IMR-90 (cell line): ENCODE measurements at regions not wholly inside any gene's neighbourhood (a gene's known extent, or its start where the extent isn't known, plus 50 kb on each side); places are given as distances from the start of the nearest gene placed in this dataset.

Experiments
- ATAC-seq: fragments of 200-7000 bp; cut with Tn5 transposase; 2 replicates; pipeline ENCODE4 v1.9.1; 2020; ENCODE audit warnings: low read depth, mild to moderate bottlenecking, moderate library complexity
- BruUV-seq: library from RNA; stranded (reverse); fragments of 400-500 nt; replicated peaks from 2 replicates; lab custom pipeline; 2021; lab: Mats Ljungman, UMichigan
- CTCF ChIA-PET: fragments of 300-600 bp; formaldehyde crosslinking; extraction: SDS; loops from one replicate; lab custom pipeline; 2021; ENCODE audit warnings: antibody characterized with exemption; lab: Yijun Ruan, JAX
- POLR2A ChIA-PET: fragments of 300-600 bp; sonication (Branson Sonifier 250); formaldehyde crosslinking; loops from one replicate; lab custom pipeline; 2022; ENCODE audit warnings: antibody characterized with exemption; ENCODE audit not compliant: unreplicated experiment; lab: Charles Lee
- DNase-seq: peaks from one replicate; pipeline ENCODE4 v3.0.0; 2013
- H2AFZ ChIP-seq: replicated peaks from 2 replicates; pipeline ENCODE3; 2013; ENCODE audit warnings: low read length, mild to moderate bottlenecking; ENCODE audit not compliant: poor library complexity
- H2AK5ac ChIP-seq: 2 replicates; pipeline ENCODE4 v1.6.1; 2013; ENCODE audit warnings: low read depth, low read length, inconsistent platforms
- H2AK9ac ChIP-seq: replicated peaks from 2 replicates; pipeline ENCODE3; 2013; ENCODE audit warnings: mild to moderate bottlenecking, low read depth, low read length, moderate library complexity; ENCODE audit not compliant: poor library complexity
- H2BK120ac ChIP-seq: 2 replicates; pipeline ENCODE4 v1.6.1; 2013; ENCODE audit warnings: low read depth, low read length, inconsistent platforms
- H2BK15ac ChIP-seq: 3 replicates; pipeline ENCODE4 v1.6.1; 2013; ENCODE audit warnings: low read depth, low read length, inconsistent platforms
- H2BK20ac ChIP-seq: 2 replicates; pipeline ENCODE4 v1.6.1; 2013; ENCODE audit warnings: low read depth, mild to moderate bottlenecking, inconsistent platforms, low read length, moderate library complexity
- H2BK5ac ChIP-seq: 2 replicates; pipeline ENCODE4 v1.6.1; 2013; ENCODE audit warnings: mild to moderate bottlenecking, low read depth, low read length, inconsistent platforms; ENCODE audit not compliant: poor library complexity, severe bottlenecking
- H3K14ac ChIP-seq: replicated peaks from 2 replicates; pipeline ENCODE4 v1.6.1; 2013; ENCODE audit warnings: low read depth, low read length, inconsistent platforms
- H3K18ac ChIP-seq: 2 replicates; pipeline ENCODE4 v1.6.1; 2013; ENCODE audit warnings: low read depth, low read length, control low read depth
- H3K23ac ChIP-seq: 2 replicates; pipeline ENCODE4 v1.6.1; 2013; ENCODE audit warnings: low read depth, low read length, inconsistent platforms
- H3K27ac ChIP-seq: 2 replicates; pipeline ENCODE4 v1.5.1; 2013; ENCODE audit warnings: mild to moderate bottlenecking, control low read depth, low read length; ENCODE audit not compliant: insufficient read depth
- H3K27me3 ChIP-seq: 2 replicates; pipeline ENCODE4 v1.6.1; 2013; ENCODE audit warnings: low read length; ENCODE audit not compliant: control insufficient read depth, insufficient read depth
- H3K36me3 ChIP-seq: 2 replicates; pipeline ENCODE4 v1.6.1; 2013; ENCODE audit warnings: low read length, mixed read lengths; ENCODE audit not compliant: control insufficient read depth, insufficient read depth
- H3K4ac ChIP-seq: 2 replicates; pipeline ENCODE4 v1.6.1; 2013; ENCODE audit warnings: low read depth, low read length, inconsistent platforms
- H3K4me1 ChIP-seq: 2 replicates; pipeline ENCODE4 v1.6.1; 2013; ENCODE audit warnings: low read length, mixed read lengths; ENCODE audit not compliant: control insufficient read depth, insufficient read depth
- H3K4me2 ChIP-seq: 2 replicates; pipeline ENCODE4 v1.6.1; 2013; ENCODE audit warnings: low read depth, mild to moderate bottlenecking, control low read depth, low read length, moderate library complexity
- H3K4me3 ChIP-seq: 2 replicates; pipeline ENCODE4 v1.5.1; 2013; ENCODE audit warnings: low read depth, mild to moderate bottlenecking, control low read depth, low read length, moderate library complexity; ENCODE audit not compliant: insufficient read depth
- H3K56ac ChIP-seq: 2 replicates; pipeline ENCODE4 v1.6.1; 2013; ENCODE audit warnings: low read length, inconsistent platforms; ENCODE audit not compliant: insufficient read depth; ENCODE audit errors: extremely low read depth
- H3K79me1 ChIP-seq, 2 experiments: 2 replicates each; pipeline ENCODE4 v1.6.1; 2013; ENCODE audit warnings: low read length in 2 of 2, inconsistent platforms in 1 of 2, low read depth in 1 of 2
- H3K9ac ChIP-seq: 2 replicates; pipeline ENCODE4 v1.6.1; 2013; ENCODE audit warnings: low read depth, low read length, control low read depth
- H3K9me1 ChIP-seq: 2 replicates; pipeline ENCODE4 v1.6.1; 2013; ENCODE audit warnings: low read length, inconsistent platforms; ENCODE audit not compliant: insufficient read depth
- H3K9me3 ChIP-seq: 2 replicates; pipeline ENCODE4 v1.6.1; 2013; ENCODE audit warnings: low read length; ENCODE audit not compliant: control insufficient read depth, insufficient read depth
- H4K20me1 ChIP-seq: 2 replicates; pipeline ENCODE4 v1.6.1; 2013; ENCODE audit warnings: low read length, inconsistent platforms; ENCODE audit not compliant: insufficient read depth
- H4K5ac ChIP-seq: 2 replicates; pipeline ENCODE4 v1.6.1; 2013; ENCODE audit warnings: mild to moderate bottlenecking, low read depth, low read length, control low read depth
- H4K8ac ChIP-seq, 2 experiments: 2 replicates each; pipeline ENCODE4 v1.6.1; 2013; ENCODE audit warnings: low read depth in 2 of 2, low read length in 2 of 2, control low read depth in 1 of 2, inconsistent platforms in 1 of 2
- H4K91ac ChIP-seq: 2 replicates; pipeline ENCODE4 v1.6.1; 2013; ENCODE audit warnings: low read depth, low read length, inconsistent platforms; ENCODE audit not compliant: insufficient read depth
- CEBPB ChIP-seq: IDR thresholded peaks from 2 replicates; pipeline ENCODE4 v1.6.1; 2012; ENCODE audit warnings: low read depth, low read length, improper control_type of control experiment
- FOS ChIP-seq: fragments of 150-350 bp; IDR thresholded peaks from 2 replicates; pipeline ENCODE4 v1.6.1; 2016; ENCODE audit warnings: low read depth, low read length
- MAFK ChIP-seq: IDR thresholded peaks from 2 replicates; pipeline ENCODE4 v1.6.1; 2012; ENCODE audit warnings: low read depth, low read length, improper control_type of control experiment
- MAZ ChIP-seq: IDR thresholded peaks from 2 replicates; pipeline ENCODE4 v1.6.1; 2012; ENCODE audit warnings: low read depth, mild to moderate bottlenecking, low read length, improper control_type of control experiment, moderate library complexity, borderline replicate concordance
- MXI1 ChIP-seq: IDR thresholded peaks from 2 replicates; pipeline ENCODE4 v1.6.1; 2012; ENCODE audit warnings: low read depth, mild to moderate bottlenecking, low read length, moderate library complexity, borderline replicate concordance
- POLR2A ChIP-seq: IDR thresholded peaks from 2 replicates; pipeline ENCODE4 v1.6.1; 2012; ENCODE audit warnings: mild to moderate bottlenecking, low read depth, low read length
- RAD21 ChIP-seq: IDR thresholded peaks from 2 replicates; pipeline ENCODE4 v1.6.1; 2012; ENCODE audit warnings: low read length, improper control_type of control experiment
- RCOR1 ChIP-seq: IDR thresholded peaks from 2 replicates; pipeline ENCODE4 v1.6.1; 2012; ENCODE audit warnings: mild to moderate bottlenecking, low read length, improper control_type of control experiment; ENCODE audit not compliant: insufficient replicate concordance
- RFX5 ChIP-seq: IDR thresholded peaks from 2 replicates; pipeline ENCODE4 v1.8.0; 2012; ENCODE audit warnings: low read depth, mild to moderate bottlenecking, low read length, moderate library complexity
- SMC3 ChIP-seq: fragments of 150-350 bp; IDR thresholded peaks from 2 replicates; pipeline ENCODE4 v1.6.1; 2016; ENCODE audit warnings: low read depth, mild to moderate bottlenecking, antibody characterized with exemption, low read length, moderate library complexity
- WGBS, 2 experiments: methylation state at CpG; one replicate each; pipeline versions ENCODE4 v1.1.5 to v1.1.7; 2013; ENCODE audit warnings: missing lambda C conversion rate in 2 of 2; ENCODE audit not compliant: insufficient read length in 1 of 2; ENCODE audit errors: extremely low coverage in 2 of 2; 5-methylcytosine and 5-hydroxymethylcytosine counted together
- dilution Hi-C: fragments of 300-500 bp; cut with HindIII; formaldehyde crosslinking; loops from one replicate; pipeline ENCODE4 v1.14.3; 2018; ENCODE audit warnings: low sequenced_read_pairs; ENCODE audit not compliant: unreplicated experiment
- in situ Hi-C: fragments of 300-500 bp; cut with MboI; formaldehyde crosslinking; loops from 3 replicates; pipeline ENCODE4 v1.14.3; 2019; ENCODE audit warnings: low sequenced_read_pairs, inconsistent platforms, mixed read lengths
- intact Hi-C: fragments of 100-400 bp; cut with micrococcal nuclease; formaldehyde crosslinking; loops from 2 replicates; pipeline ENCODE4 v1.10.0; 2022
- TF ChIP-seq, protein P1 (sequence below): fragments of 150-350 bp; IDR thresholded peaks from 2 replicates; pipeline ENCODE4 v1.6.1; 2016; ENCODE audit warnings: low read depth, mild to moderate bottlenecking, low read length, moderate library complexity, borderline replicate concordance

GRCh38 chr2:120600786-120601185, 134.9 kb upstream of the GLI2 start:
- in situ Hi-C loops: no loop called here
- no peak for DNase-seq
- no peak overlapping the region for H2AK5ac ChIP-seq
- ATAC-seq: no peak
- ChIA-PET POLR2A (no interaction called here), CTCF (no interaction called here)
- H2BK15ac ChIP-seq: no peak overlapping the region
- no peak overlapping the region for H2BK20ac ChIP-seq
- H3K4me2 ChIP-seq: no peak overlapping the region
- H3K27ac ChIP-seq: no peak overlapping the region
- H4K91ac ChIP-seq: no peak overlapping the region
- no peak overlapping the region for H2AFZ ChIP-seq
- H3K23ac ChIP-seq: no peak overlapping the region
- H3K4me3 ChIP-seq: no peak overlapping the region
- no peak overlapping the region for H3K14ac ChIP-seq
- H4K8ac ChIP-seq: no peak overlapping the region
- no peak overlapping the region for H4K5ac ChIP-seq
- H4K20me1 ChIP-seq: no peaks in the 10 kb centered on the region
- H3K9ac ChIP-seq: no peak overlapping the region
- H3K9me1 ChIP-seq: no peaks in the 10 kb centered on the region
- WGBS, 2 experiments: no CpG with 5 or more reads among the region's 5 CpGs
- no peak overlapping the region for H3K18ac ChIP-seq
- intact Hi-C loops: no loop called here
- H2AK9ac ChIP-seq: no peak overlapping the region
- H3K56ac ChIP-seq: no peak overlapping the region
- H3K79me1 ChIP-seq: no peaks in the 10 kb centered on the region
- dilution Hi-C loops: no loop called here
- no peak overlapping the region for H2BK5ac ChIP-seq
- TF ChIP-seq FOS (no peak), MAZ (no peak), SMC3 (no peak), POLR2A (no peak), RAD21 (no peak), RCOR1 (no peak), MXI1 (no peak), CEBPB (no peak), RFX5 (no peak), MAFK (no peak)
- TF ChIP-seq, protein P1, sequence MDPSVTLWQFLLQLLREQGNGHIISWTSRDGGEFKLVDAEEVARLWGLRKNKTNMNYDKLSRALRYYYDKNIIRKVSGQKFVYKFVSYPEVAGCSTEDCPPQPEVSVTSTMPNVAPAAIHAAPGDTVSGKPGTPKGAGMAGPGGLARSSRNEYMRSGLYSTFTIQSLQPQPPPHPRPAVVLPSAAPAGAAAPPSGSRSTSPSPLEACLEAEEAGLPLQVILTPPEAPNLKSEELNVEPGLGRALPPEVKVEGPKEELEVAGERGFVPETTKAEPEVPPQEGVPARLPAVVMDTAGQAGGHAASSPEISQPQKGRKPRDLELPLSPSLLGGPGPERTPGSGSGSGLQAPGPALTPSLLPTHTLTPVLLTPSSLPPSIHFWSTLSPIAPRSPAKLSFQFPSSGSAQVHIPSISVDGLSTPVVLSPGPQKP: no peak
- peaks cover 6% of the 10 kb centered on the region; the same call in 1 of the 2 replicates for H3K9me3 ChIP-seq
- no peaks in the 10 kb centered on the region for H3K36me3 ChIP-seq
- 0 out of 2 replicates have a peak, but pooled peaks cover under 1% of the 10 kb centered on the region for H3K27me3 ChIP-seq
- no peak overlapping the region for H3K4ac ChIP-seq
- H3K4me1 ChIP-seq: peaks cover 15% of the 10 kb centered on the region
- no TSS peak for BruUV-seq
- H2BK120ac ChIP-seq: no peak overlapping the region
